Sigmoid colon (tissue), 4 donors: ENCODE measurements at regions not wholly inside any gene's neighbourhood (a gene's known extent, or its start where the extent isn't known, plus 50 kb on each side); places are given as distances from the start of the nearest gene placed in this dataset.

ENCODE experiments used
- CTCF ChIP-seq, 4 experiments: fragments of 450-650 bp in 3 of 4; fragments of 200-600 bp in 1 of 4; IDR thresholded peaks; one replicate each; pipeline ENCODE4 v1.5.1; 2016 to 2019; ENCODE audit warnings: antibody characterized with exemption in 4 of 4, mild to moderate bottlenecking in 3 of 4, moderate library complexity in 2 of 4
- POLR2AphosphoS5 ChIP-seq, 4 donors: sonication (generic); formaldehyde crosslinking; IDR thresholded peaks; one replicate each; pipeline ENCODE4 v1.6.1; 2017; ENCODE audit warnings: antibody characterized with exemption in 4 of 4

GRCh38 chr15:97745481-97746071 lies 214.9 kb upstream of the ARRDC4 start:
- TF ChIP-seq POLR2AphosphoS5 (IDR thresholded peaks at IDR 0.05) (no peak), CTCF (IDR thresholded peaks at IDR 0.05) (peak in 3 of 4 experiments; percentile 22 to 55 (median 35))
